GM10248 (cell line): ENCODE measurements at regions not wholly inside any gene's neighbourhood (a gene's known extent, or its start where the extent isn't known, plus 50 kb on each side); places are given as distances from the start of the nearest gene placed in this dataset.
"Not testable (repeated sequence)": the region's sequence is repeated elsewhere in the genome, so short reads cannot be mapped to it uniquely, and the experiment has no call there.

Experiments used
- CTCF ChIA-PET: fragments of 300-600 bp; sonication (Branson Sonifier 250); formaldehyde crosslinking; extraction: SDS; loops from one replicate; lab custom pipeline; 2021; ENCODE audit warnings: antibody characterized with exemption; lab: Yijun Ruan, JAX
- POLR2A ChIA-PET: fragments of 350-650 bp; sonication (Branson Sonifier 250); formaldehyde crosslinking; extraction: SDS; loops from one replicate; lab custom pipeline; 2020; ENCODE audit warnings: antibody characterized with exemption; lab: Yijun Ruan, JAX
- DNase-seq: peaks from one replicate; pipeline ENCODE4 v3.0.0; 2012; ENCODE audit errors: extremely low spot score
- TF ChIP-seq, protein P1 (sequence below): IDR thresholded peaks from 2 replicates; pipeline ENCODE4 v1.5.1; 2012; ENCODE audit warnings: mild to moderate bottlenecking, low read depth; ENCODE audit errors: extremely low read depth, missing control alignments, control extremely low read depth

GRCh38 chrY:7720974-7721373 is 809.4 kb upstream of the AMELY start:
- no peak for DNase-seq
- POLR2A ChIA-PET: no interaction called here
- TF ChIP-seq, protein P1, sequence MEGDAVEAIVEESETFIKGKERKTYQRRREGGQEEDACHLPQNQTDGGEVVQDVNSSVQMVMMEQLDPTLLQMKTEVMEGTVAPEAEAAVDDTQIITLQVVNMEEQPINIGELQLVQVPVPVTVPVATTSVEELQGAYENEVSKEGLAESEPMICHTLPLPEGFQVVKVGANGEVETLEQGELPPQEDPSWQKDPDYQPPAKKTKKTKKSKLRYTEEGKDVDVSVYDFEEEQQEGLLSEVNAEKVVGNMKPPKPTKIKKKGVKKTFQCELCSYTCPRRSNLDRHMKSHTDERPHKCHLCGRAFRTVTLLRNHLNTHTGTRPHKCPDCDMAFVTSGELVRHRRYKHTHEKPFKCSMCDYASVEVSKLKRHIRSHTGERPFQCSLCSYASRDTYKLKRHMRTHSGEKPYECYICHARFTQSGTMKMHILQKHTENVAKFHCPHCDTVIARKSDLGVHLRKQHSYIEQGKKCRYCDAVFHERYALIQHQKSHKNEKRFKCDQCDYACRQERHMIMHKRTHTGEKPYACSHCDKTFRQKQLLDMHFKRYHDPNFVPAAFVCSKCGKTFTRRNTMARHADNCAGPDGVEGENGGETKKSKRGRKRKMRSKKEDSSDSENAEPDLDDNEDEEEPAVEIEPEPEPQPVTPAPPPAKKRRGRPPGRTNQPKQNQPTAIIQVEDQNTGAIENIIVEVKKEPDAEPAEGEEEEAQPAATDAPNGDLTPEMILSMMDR: no peak
- CTCF ChIA-PET: no interaction called here

GRCh38 chrY:7719271-7719670 is 807.7 kb upstream of the AMELY start:
- no peak for DNase-seq
- ChIA-PET POLR2A (no interaction called here), CTCF (interaction anchor here (1.1 kb wide), 1 partner anchor 12 kb away, joined by 3 read pairs; no protein-coding TSS in a partner anchor)
- TF ChIP-seq, protein P1: no peak

DNA sequence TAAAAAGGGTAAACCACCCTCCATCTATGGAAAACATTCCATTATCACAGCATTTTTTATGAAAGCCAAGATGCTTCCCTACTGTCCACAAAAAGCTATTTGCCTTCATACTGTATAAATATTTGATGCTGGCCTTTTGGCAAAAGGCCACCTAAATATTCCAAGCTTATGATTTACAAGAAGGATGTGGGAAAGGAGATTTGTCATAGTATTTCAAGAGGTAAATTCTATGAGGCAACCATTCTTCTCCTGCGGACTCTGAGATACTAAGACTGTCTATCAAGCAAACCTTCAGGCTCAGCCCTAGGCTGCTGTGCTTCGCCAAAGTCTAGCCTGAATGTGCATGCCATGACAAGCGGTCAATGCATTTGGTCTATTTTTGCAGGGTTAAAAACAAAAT is 807.1 kb upstream of the AMELY start:
- TF ChIP-seq, protein P1: no peak
- no peak for DNase-seq

DNA sequence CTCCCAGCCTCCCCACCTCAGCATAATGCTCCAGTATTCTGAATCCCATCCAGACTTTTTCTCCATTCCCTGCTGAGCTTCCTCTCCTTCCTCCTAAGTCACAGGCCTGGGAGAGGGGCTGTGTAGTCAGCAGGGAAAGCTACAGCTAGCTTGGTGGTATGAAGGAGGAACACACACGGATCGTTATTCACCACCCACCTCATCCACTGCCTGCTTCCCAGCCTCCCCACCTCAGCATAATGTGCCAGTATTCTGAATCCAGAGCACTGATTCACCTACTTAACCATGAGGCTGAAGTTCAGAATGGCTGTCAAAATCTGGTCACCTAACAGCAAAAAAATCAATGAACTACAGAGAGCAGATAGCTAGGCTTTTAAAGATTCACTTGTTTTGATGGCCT is 806.6 kb upstream of the AMELY start:
- ChIA-PET POLR2A (no interaction called here), CTCF (interaction anchor here (1.1 kb wide), 1 partner anchor 14 kb away, joined by 3 read pairs; no protein-coding TSS in a partner anchor)
- TF ChIP-seq, protein P1: no peak
- DNase-seq: no peak

More for the DNA sequence above, 807.1 kb upstream of the AMELY start:
- ChIA-PET POLR2A (no interaction called here), CTCF (interaction anchor here (1.1 kb wide), 1 partner anchor 13 kb away, joined by 3 read pairs; no protein-coding TSS in a partner anchor)

- POLR2A ChIA-PET: no interaction called here
- TF ChIP-seq, protein P1: no peak
- DNase-seq: no peak
- CTCF ChIA-PET: no interaction called here
Measured at GRCh38 chrY:7714426-7714825, 802.9 kb upstream of the AMELY start.

DNA sequence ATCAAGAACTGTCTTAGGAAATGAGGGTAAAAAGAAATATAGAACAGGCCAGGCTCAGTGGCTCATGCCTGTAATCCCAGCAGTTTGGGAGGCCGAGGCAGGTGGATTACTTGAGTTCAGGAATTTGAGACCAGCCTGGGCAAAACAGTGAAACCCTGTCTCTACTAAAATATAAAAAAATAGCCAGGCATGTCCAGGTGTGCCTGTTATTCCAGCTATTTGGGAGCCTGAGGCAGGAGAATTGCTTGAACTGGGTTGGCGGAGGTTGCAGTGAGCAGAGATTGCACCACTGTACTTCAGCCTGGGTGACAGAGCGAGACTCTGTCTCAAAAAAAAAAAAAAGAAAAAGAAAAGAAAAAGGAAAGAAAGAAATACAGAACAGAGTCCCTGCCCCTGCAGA is 802.2 kb upstream of the AMELY start:
- DNase-seq, CTCF ChIA-PET, POLR2A ChIA-PET: not testable (repeated sequence)

DNA sequence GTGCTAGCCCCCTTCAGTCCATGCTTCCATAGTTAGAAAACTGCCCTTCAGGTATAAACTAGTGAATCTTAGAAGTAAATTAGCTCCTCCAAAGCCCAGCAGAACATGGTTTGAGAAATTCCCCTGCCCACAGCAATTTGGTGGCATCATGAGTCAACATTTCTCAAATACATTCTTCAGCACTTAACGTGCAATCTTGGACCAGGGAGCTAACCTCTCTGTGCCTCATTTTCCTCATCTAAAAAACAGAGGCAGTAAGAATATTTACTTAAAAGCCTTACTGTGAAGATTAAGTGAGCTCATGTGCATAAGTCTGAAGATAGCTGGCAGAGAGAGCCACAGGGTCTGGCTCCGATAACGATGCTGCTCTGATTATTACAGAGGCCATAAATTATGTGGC is 800.7 kb upstream of the AMELY start:
- ChIA-PET POLR2A (no interaction called here), CTCF (no interaction called here)

More for the DNA sequence above, 800.7 kb upstream of the AMELY start:
- TF ChIP-seq, protein P1: no peak
- no peak for DNase-seq
